ENCODE measurements at regions not wholly inside any gene's neighbourhood (a gene's known extent, or its start where the extent isn't known, plus 50 kb on each side); places are given as distances from the start of the nearest gene placed in this dataset.

GRCh38 chr7:13165854-13166253 is 478.4 kb downstream of the ARL4A start:
- SMC1A ChIA-PET (ENCODE audit: uncharacterized antibody, unreplicated experiment), result no interaction called here
- H3K27ac ChIP-seq (ENCODE audit: control insufficient read depth, insufficient read depth), result no peak overlapping the region
- H3K27me3 ChIP-seq (replicated peaks in 1 of 2; ENCODE audit: control insufficient read depth in 2 of 2, insufficient read depth in 2 of 2, low read length in 1 of 2), result no peaks in the 10 kb centered on the region
- 29% methylated on average over 4 of the region's 4 CpGs for WGBS (ENCODE audit: insufficient coverage, insufficient replicate concordance, low lambda C conversion rate, missing lambda C conversion rate)
- RAD21 ChIA-PET (ENCODE audit: unreplicated experiment), result no interaction called here
- ATAC-seq, result no peak
- POLR2A ChIA-PET, result no interaction called here
- intact Hi-C loops (cut with micrococcal nuclease; ENCODE audit: unreplicated experiment) (no loop called here), in situ Hi-C loops (cut with MboI) (no loop called here)
- no peaks in the 10 kb centered on the region for H3K9me3 ChIP-seq (replicated peaks; ENCODE audit: control insufficient read depth, insufficient read depth, low read length)
- no peak for DNase-seq (ENCODE audit: low read depth, low spot score)
- H2AFZ ChIP-seq (ENCODE audit: control insufficient read depth, low read depth, low read length), result no peak overlapping the region
- no peak overlapping the region for H3K9ac ChIP-seq (ENCODE audit: control insufficient read depth, insufficient read depth, low read length)
- H3K4me3 ChIP-seq, result no peak overlapping the region
- H3K79me2 ChIP-seq (ENCODE audit: control insufficient read depth, insufficient read depth, low read length), result no peaks in the 10 kb centered on the region
- TF ChIP-seq ATF7 (IDR thresholded peaks at IDR 0.05; ENCODE audit: low read depth) (no peak), EZH2 (IDR thresholded peaks at IDR 0.05; ENCODE audit: borderline replicate concordance, control insufficient read depth, low read depth, low read length) (no peak), CREM (IDR thresholded peaks at IDR 0.05; ENCODE audit: low read depth) (no peak), ZNF384 (IDR thresholded peaks at IDR 0.05; ENCODE audit: borderline replicate concordance, low read depth, low read length) (no peak), JUNB (IDR thresholded peaks at IDR 0.05) (no peak), POU2F2 (IDR thresholded peaks at IDR 0.05; ENCODE audit: borderline replicate concordance, low read depth, low read length) (no peak), STAT3 (IDR thresholded peaks at IDR 0.05; ENCODE audit: low read depth, low read length) (no peak), WRNIP1 (IDR thresholded peaks at IDR 0.05; ENCODE audit: borderline replicate concordance, low read depth, low read length) (no peak), HDAC6 (IDR thresholded peaks at IDR 0.05; ENCODE audit: unreplicated experiment) (no peak), TCF3 (IDR thresholded peaks at IDR 0.05; ENCODE audit: borderline replicate concordance, insufficient read depth, low read depth, low read length) (no peak), TCF7 (IDR thresholded peaks at IDR 0.05; ENCODE audit: borderline replicate concordance) (no peak)
- no peak for FAIRE-seq
- no peaks in the 10 kb centered on the region for H4K20me1 ChIP-seq (ENCODE audit: control insufficient read depth, insufficient read depth)
- CTCF ChIA-PET, result no interaction called here
- H3K4me1 ChIP-seq (ENCODE audit: control insufficient read depth, insufficient read depth, low read length), result no peaks in the 10 kb centered on the region
- H3K36me3 ChIP-seq (ENCODE audit: control insufficient read depth in 2 of 2, insufficient read depth in 2 of 2, low read length in 1 of 2), result no peaks in the 10 kb centered on the region
- no TSS peak for BruUV-seq (replicated peaks)
- no peak overlapping the region for H3K4me2 ChIP-seq (ENCODE audit: control insufficient read depth, insufficient read depth)

GRCh38 chr7:13166801-13167200 is 479.4 kb downstream of the ARL4A start:
- no peak overlapping the region for H3K4me2 ChIP-seq (ENCODE audit: control insufficient read depth, insufficient read depth)
- CTCF ChIA-PET, result no interaction called here
- RAD21 ChIA-PET (ENCODE audit: unreplicated experiment), result no interaction called here
- in situ Hi-C loops (cut with MboI), result no loop called here
- FAIRE-seq (no peak), DNase-seq (ENCODE audit: low read depth, low spot score) (no peak), ATAC-seq (no peak)
- no peaks in the 10 kb centered on the region for H3K4me1 ChIP-seq (ENCODE audit: control insufficient read depth, insufficient read depth, low read length)
- no peaks in the 10 kb centered on the region for H4K20me1 ChIP-seq (ENCODE audit: control insufficient read depth, insufficient read depth)
- no peaks in the 10 kb centered on the region for H3K36me3 ChIP-seq (ENCODE audit: control insufficient read depth in 2 of 2, insufficient read depth in 2 of 2, low read length in 1 of 2)
- WGBS (ENCODE audit: insufficient coverage, insufficient replicate concordance, low lambda C conversion rate, missing lambda C conversion rate), result 7% methylated on average over 1 of the region's 1 CpG
- no TSS peak for BruUV-seq (replicated peaks)
- no peaks in the 10 kb centered on the region for H3K27me3 ChIP-seq (replicated peaks in 1 of 2; ENCODE audit: control insufficient read depth in 2 of 2, insufficient read depth in 2 of 2, low read length in 1 of 2)
- TF ChIP-seq SREBF1 (IDR thresholded peaks at IDR 0.05; ENCODE audit: low read length) (no peak), KDM1A (IDR thresholded peaks at IDR 0.05; ENCODE audit: borderline replicate concordance) (no peak), CREM (IDR thresholded peaks at IDR 0.05; ENCODE audit: low read depth) (no peak), JUNB (IDR thresholded peaks at IDR 0.05) (no peak)
- POLR2A ChIA-PET, result no interaction called here
- intact Hi-C loops (cut with micrococcal nuclease; ENCODE audit: unreplicated experiment), result no loop called here
- SMC1A ChIA-PET (ENCODE audit: uncharacterized antibody, unreplicated experiment), result no interaction called here
- no peak overlapping the region for H3K9ac ChIP-seq (ENCODE audit: control insufficient read depth, insufficient read depth, low read length)
- no peak overlapping the region for H3K4me3 ChIP-seq
- no peak overlapping the region for H3K27ac ChIP-seq (ENCODE audit: control insufficient read depth, insufficient read depth)
- no peaks in the 10 kb centered on the region for H3K9me3 ChIP-seq (replicated peaks; ENCODE audit: control insufficient read depth, insufficient read depth, low read length)
- H2AFZ ChIP-seq (ENCODE audit: control insufficient read depth, low read depth, low read length), result no peak overlapping the region
- H3K79me2 ChIP-seq (ENCODE audit: control insufficient read depth, insufficient read depth, low read length), result no peaks in the 10 kb centered on the region

Data from GM12878 (cell line).